Inferior parietal cortex (tissue), 1 donor: ENCODE measurements at regions not wholly inside any gene's neighbourhood (a gene's known extent, or its start where the extent isn't known, plus 50 kb on each side); places are given as distances from the start of the nearest gene placed in this dataset.
"Not testable (repeated sequence)": the region's sequence is repeated elsewhere in the genome, so short reads cannot be mapped to it uniquely, and the experiment has no call there.

ENCODE experiments used
- DNase-seq: peaks from one replicate; pipeline ENCODE4 v3.0.0-alpha.2; 2016; ENCODE audit errors: extremely low spot score

GRCh38 chr3:64438066-64438465 is 212.8 kb upstream of the PRICKLE2 start:
- DNase-seq = no peak

DNA sequence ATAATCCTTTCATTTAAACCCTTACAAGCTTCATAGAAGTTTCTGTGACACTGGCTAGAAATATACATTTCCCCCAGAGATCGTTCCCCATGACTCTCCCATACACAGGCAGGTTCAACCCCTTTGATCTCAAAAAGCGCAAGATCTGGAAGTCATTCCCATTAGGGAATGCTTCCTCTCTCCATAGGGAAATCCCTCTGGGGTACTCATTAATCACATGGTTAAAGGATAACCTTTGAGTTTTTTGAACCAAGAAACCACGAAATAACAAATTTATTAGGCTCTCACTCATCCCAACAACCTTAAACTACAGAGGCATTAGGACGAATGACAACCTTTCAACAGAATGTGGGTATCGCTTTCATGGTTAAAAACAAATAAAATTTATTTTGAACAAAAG is 211.9 kb upstream of the PRICKLE2 start:
- no peak for DNase-seq

DNA sequence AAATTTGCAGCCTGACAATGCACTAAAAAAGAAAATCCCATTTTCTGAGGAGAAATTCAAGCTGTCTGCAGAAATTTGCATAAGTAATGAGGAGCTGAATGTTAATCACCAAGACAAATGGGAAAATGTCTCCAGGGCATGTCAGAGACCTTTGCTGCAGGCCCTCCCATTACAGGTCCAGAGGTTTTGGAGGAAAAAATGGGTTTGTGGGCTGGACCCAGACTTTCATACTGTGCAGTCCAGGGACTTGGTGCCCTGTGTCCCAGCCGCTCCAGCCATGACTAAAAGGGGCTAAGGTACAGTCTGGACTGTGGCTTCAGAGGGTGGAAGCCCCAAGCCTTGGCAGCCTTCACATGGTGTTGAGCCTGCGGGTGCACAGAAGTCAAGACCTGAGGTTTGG is 209.8 kb upstream of the PRICKLE2 start:
- DNase-seq = not testable (repeated sequence)

DNA sequence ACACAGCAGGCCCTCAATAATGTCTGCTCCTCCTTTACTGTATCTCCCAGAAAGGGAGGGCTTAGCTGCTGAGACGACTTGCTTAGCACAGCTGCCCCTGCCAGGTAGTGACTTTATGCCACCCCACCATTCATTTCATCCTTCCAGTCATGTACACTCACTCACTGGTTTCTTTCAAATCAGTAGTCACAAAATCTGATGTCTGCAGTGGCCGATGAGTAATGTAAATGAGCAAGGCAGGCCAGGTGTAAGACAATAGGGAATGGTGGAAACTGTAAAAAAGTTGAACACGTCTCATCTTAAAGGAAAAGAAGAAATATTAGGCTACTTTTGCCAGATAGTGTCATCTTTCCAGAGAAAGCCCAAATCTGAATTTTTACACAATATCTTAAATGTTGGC is 207.6 kb upstream of the PRICKLE2 start:
- no peak for DNase-seq

DNA sequence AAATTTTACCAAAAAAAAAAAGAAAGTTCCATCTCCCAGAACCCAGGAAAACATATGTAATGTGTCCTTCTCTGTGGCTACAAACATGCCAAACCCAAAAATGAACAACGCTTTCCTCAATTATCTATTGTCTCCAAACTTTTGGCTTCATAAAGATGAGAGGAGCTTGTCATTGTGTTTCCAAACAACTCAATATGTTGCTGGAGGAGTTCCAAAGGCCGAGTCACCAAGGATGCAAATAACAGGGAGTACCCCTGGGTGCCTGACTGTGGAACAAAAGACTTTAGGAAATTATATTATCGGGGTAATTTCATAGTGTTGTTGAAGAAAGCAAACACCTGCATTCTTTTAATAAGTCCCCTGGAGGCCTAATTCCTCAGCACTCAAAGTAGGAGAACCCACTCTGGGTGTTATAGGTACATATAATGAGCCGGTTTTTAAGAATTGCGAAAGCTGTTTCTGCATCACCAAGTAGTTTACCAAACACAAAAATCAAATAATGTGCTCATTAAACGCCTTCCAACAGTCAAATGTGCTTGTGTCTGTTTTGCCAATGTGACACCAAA is 206.3 kb upstream of the PRICKLE2 start:
- no peak for DNase-seq

DNA sequence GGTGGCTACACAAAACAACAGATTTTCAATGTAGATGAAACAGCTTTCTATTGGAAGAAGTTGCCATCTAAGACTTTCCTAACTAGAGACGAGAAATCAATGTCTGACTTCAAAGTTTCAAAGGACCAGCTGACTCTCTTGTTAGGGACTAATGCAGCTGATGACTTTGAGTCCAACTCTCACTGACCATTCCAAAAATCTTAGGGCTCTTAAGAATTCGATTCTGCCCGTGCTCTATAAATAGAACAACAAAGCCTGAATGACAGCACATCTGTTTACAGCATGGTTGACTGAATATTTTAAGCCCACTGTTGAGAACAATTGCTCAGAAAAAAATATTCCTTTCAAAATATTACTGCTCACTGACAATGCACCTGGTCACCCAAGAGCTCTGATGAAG is 202.4 kb upstream of the PRICKLE2 start:
- DNase-seq = no peak

DNA sequence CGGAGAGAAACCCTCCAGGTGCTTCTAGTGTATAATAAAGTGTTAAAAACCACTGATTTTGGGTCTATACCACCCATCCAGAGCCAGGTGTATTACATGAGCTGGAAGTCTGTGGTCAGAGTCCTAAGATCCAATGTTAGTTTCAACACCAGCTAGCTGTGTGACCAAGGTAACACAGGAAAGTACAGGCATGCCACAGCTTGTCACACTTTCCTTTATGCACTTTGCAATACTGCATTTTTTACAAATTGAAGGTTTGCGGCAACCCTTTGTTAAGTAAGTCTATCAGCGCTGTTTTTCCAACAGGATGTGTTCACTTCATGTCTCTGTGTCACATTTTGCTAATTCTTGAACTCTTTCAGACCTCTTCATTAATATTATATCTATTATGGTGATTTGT is 201.3 kb upstream of the PRICKLE2 start:
- no peak for DNase-seq

DNA sequence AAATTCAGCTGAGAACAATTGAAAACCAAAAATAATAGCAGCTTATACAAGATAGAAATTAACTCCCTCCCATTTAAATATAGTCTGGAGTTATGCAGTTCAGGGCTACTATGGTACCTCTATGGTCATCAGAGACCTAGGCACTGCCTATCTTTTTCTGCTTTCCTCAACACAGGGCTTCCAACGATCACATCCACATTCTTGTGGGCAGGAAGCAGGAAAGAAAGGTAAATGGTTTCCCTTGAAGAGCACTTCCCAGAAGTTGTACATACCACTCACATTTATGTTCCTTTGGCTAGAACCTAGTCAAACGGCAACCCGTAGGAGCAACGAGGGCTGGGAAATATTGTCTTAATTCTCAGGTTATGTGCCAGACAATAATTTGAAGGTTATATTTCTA is 197.7 kb upstream of the PRICKLE2 start:
- no peak for DNase-seq

DNA sequence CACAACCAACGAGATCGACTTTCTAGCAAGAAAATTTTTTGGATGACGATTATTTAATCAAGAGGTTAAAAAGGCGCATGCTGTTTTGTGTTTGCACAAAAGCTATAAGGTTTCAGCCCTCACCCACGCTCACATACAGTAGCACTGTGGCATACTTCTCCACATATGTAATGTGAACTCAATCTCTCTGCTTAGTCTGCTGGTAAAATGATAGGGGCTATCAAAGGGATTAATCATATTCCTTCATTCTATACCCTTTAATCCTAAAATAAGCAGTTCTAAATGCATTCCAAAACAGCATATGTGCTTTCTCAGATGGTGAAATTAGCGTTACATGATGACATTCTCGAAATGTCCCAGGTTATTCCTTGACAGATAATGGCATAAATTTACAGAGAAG is 196.9 kb upstream of the PRICKLE2 start:
- no peak for DNase-seq

- DNase-seq = no peak
These were observed 192.6 kb upstream of the PRICKLE2 start for GRCh38 chr3:64417816-64418215.

DNA sequence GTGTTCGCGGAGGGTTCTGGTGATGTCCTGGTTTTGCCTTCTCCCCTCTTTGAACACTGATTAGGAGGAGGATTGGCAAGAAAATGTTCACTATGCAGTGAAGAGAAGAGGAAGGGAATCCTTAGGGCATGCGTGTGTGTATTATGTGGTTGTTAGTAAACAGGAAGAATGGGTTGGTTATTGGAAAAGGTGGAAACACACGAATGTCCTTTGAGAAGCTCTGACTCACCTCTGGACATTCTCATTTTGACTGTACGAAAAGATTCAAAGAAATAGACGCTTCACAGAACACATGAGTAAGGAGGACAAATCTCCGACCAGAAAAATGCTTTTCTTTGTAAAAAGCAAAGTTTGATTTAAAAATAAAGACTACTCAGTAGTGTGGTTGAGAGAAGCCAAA is 188.8 kb upstream of the PRICKLE2 start:
- DNase-seq = no peak

GRCh38 chr3:64411101-64411500 is 185.8 kb upstream of the PRICKLE2 start:
- no peak for DNase-seq

DNA sequence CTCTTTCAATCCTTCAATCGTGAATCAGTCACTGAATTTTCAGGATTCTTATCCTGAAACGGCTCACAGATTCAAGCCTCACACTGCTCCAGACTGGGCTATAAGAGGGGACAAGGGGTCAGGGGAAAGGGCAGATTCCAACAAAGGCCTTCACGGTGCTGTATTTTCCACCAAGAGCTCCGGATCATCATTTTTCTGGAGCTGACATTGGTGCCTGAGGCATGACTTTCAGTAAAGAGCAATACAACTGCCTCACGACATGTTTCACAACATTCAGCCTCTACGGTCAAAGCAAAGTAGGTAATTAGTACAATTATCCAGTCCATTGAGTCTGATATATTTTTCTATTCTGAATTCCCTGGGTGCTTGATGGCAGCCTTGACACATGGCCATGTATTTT is 185.0 kb upstream of the PRICKLE2 start:
- no peak for DNase-seq

DNA sequence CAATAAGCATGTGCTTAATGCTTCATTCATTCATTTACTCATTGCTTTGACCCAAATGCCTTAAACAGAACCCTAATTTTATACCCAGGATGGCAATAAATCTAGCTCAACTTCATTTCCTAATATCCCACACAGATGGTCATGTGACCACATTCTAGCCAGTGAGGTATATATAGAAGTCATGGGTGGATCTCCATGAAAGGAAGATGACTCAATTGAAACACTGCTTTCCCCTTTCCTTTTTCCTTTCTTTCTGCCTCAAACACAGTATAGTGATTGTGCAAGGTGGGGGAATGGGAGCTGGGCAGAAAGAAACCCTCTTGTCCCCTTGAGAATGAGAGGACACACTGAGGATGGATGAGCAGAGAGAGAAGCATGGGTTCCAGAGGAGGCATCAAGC is 183.5 kb upstream of the PRICKLE2 start:
- no peak for DNase-seq

DNA sequence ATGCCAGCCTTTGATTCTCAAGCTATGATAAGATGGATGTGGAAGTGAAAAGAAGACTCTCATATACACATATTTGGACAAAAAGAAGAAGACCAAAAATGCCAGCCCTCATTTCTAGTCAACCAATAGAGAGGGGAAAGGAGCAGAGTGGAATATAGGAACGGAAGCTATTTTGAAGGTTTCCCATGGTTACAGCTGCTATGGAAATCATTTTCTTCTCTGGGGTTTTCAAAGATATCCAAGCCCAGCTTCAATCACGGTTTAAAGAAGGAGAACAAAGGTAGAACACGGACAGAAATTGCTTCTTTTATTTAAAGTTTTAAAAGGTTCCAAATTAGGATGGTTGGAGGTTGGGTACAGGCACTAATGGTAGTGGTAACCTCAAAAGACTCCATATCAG is 181.0 kb upstream of the PRICKLE2 start:
- no peak for DNase-seq

DNA sequence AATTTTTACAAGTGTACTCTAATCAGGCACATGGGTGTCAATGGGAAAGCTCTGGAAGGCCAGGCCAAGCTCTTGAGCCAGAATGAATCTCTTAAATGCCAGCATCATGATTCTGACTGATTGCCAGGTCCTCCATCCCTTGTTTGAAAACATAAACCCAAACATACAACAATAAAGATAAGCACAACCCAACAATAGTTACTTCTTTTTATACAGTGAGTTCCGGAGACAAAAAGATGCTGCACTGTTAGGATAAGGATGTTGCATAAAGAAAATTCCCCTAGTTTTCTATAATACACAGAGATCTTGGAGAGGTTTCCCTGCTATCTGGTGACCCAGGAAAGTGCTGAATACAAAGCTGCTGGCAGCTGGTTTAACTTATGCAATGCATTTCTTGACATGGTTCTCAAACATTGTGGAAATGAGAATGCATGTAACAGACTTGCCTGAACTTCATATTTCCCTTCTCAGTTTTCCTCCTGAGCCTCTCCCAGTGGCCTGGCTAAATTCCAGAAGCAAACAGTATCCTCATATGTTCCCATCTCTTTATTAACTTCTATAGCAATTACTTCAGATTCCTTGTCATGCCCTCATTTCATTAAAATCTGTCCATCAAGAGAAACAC is 180.1 kb upstream of the PRICKLE2 start:
- no peak for DNase-seq

GRCh38 chr3:64400706-64401105 is 175.4 kb upstream of the PRICKLE2 start:
- DNase-seq = no peak

- DNase-seq = peak; percentile 78
These were observed 174.0 kb upstream of the PRICKLE2 start for GRCh38 chr3:64399205-64399800.

DNA sequence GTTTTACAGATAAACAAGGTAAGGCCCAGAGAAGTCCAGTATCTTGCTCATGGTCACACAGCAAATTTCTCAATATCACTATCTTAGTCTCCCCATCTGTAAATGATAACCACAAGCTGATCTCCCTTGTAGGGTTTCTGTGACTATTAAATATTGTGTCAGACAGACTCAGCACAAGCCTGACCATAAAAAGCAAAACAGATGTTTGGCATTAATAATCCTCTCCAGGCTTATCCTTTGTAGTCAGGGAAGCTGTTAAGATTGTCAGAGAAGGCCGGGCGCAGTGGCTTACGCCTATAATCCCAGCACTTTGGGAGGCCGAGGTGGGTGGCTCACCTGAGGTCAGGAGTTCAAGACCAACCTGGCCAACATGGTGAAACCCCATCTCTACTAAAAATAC is 173.2 kb upstream of the PRICKLE2 start:
- DNase-seq = no peak

- DNase-seq = peak; percentile 26
These were observed 172.7 kb upstream of the PRICKLE2 start for GRCh38 chr3:64398006-64398405.

DNA sequence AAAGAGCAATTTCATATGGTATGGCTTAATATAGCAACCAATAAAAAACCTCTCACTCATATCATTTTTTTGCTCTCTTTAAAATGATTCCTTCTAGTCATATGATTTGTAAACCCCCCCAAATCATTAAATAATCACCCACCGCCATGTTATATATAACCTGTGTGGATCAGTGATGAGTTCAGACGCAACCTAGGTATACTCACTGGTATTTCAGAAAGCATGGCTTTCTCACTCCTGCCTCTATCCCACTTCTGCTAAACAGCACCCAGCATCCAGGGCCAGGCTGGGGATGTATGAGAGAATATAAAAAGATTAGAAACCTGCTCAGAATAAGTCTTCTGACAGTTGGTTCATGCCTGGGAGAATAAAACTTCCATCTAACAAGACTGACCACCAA is 172.3 kb upstream of the PRICKLE2 start:
- DNase-seq = no peak

DNA sequence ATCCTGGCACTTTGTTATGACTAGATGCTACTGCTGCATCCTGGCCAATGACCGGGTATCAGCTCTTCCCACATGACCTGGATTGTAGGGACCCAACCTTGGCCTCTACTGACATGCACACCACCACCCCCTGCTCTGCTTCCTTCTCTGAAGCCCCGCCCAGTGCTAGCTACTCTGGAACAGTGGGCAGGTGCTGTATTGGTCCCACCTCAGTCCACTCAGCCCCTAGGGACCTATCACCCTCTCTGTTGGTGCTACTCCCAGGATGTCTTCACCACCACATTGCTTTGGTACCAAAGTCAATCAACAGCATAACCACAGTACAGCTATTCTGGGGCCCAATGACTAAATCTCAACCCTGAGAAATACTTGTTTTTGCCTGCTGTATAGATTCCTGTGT is 170.2 kb upstream of the PRICKLE2 start:
- DNase-seq = no peak

GRCh38 chr3:64393193-64393592 is 167.9 kb upstream of the PRICKLE2 start:
- DNase-seq = no peak

DNA sequence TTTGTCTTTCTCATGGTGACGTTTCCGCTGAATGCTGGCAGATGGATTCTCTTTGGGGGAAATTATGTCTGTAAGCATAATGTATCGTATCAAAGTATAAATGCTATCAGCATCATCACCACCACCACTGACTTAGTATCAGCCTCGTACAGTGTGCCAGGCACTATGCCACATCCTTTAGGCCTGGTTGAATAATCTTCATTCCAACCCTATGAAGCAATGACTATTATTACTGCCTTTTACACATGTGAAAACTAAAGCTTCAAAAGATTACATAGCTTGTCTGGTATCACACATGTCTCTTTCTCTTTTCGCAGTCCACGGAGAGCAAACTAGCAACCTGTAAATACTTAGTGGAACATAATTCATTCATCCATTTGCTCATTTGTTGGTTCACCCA is 166.7 kb upstream of the PRICKLE2 start:
- DNase-seq = no peak
